GM23338 (cell line): ENCODE measurements at regions not wholly inside any gene's neighbourhood (a gene's known extent, or its start where the extent isn't known, plus 50 kb on each side); places are given as distances from the start of the nearest gene placed in this dataset.

Source experiments
- ATAC-seq: fragments of 200-7000 bp; cut with Tn5 transposase; 3 replicates; pipeline ENCODE4 v1.9.1; 2020
- DNase-seq: peaks from one replicate; pipeline ENCODE4 v3.0.0-alpha.2; 2015; ENCODE audit warnings: low spot score
- H2AFZ ChIP-seq: fragments of 200-600 bp; sonication (generic); 2 replicates; pipeline ENCODE4 v1.8.0; 2016; ENCODE audit warnings: antibody characterized with exemption, mild to moderate bottlenecking, moderate library complexity
- H3F3A ChIP-seq: fragments of 200-600 bp; sonication (generic); replicated peaks from 2 replicates; pipeline ENCODE4 v1.8.0; 2017; ENCODE audit warnings: antibody characterized with exemption, mixed run types, low read depth
- H3K27ac ChIP-seq: fragments of 200-600 bp; sonication (generic); 2 replicates; pipeline ENCODE4 v1.6.1; 2016; ENCODE audit warnings: low read depth
- H3K27me3 ChIP-seq: fragments of 200-600 bp; sonication (generic); 2 replicates; pipeline ENCODE4 v1.8.0; 2016; ENCODE audit warnings: mild to moderate bottlenecking, mixed run types, moderate library complexity; ENCODE audit not compliant: insufficient read depth
- H3K36me3 ChIP-seq: fragments of 200-600 bp; sonication (generic); 2 replicates; pipeline ENCODE4 v1.8.0; 2016; ENCODE audit warnings: mild to moderate bottlenecking; ENCODE audit not compliant: insufficient read depth
- H3K4me1 ChIP-seq: fragments of 200-600 bp; sonication (generic); 2 replicates; pipeline ENCODE4 v1.8.0; 2016; ENCODE audit warnings: mild to moderate bottlenecking, moderate library complexity; ENCODE audit not compliant: insufficient read depth
- H3K4me2 ChIP-seq: fragments of 200-600 bp; sonication (generic); 2 replicates; pipeline ENCODE4 v1.7.1; 2017; ENCODE audit warnings: mixed run types
- H3K4me3 ChIP-seq: fragments of 200-600 bp; sonication (generic); 2 replicates; pipeline ENCODE4 v1.6.1; 2016; ENCODE audit warnings: mixed run types
- H3K79me2 ChIP-seq: fragments of 200-600 bp; sonication (generic); replicated peaks from 2 replicates; pipeline ENCODE4 v1.8.0; 2017; ENCODE audit warnings: mild to moderate bottlenecking; ENCODE audit not compliant: insufficient read depth
- H3K9me2 ChIP-seq: fragments of 200-600 bp; sonication (generic); 2 replicates; pipeline ENCODE4 v1.8.0; 2017; ENCODE audit not compliant: insufficient read depth
- H4K20me1 ChIP-seq: fragments of 200-600 bp; sonication (generic); replicated peaks from 2 replicates; pipeline ENCODE4 v1.8.0; 2017; ENCODE audit warnings: mild to moderate bottlenecking; ENCODE audit not compliant: insufficient read depth
- H3K27ac Mint-ChIP-seq: 2 replicates; pipeline ENCODE4 v1.8.0; 2020; ENCODE audit warnings: inconsistent platforms, mild to moderate bottlenecking, moderate library complexity, mixed read lengths
- H3K27me3 Mint-ChIP-seq: 3 replicates; pipeline ENCODE4 v1.8.0; 2022; ENCODE audit warnings: low read depth, mild to moderate bottlenecking, moderate library complexity, mixed read lengths, inconsistent platforms; ENCODE audit not compliant: insufficient read depth, poor library complexity
- H3K36me3 Mint-ChIP-seq: 3 replicates; pipeline ENCODE4 v1.8.0; 2021; ENCODE audit warnings: low read depth, mild to moderate bottlenecking, inconsistent platforms, moderate library complexity, mixed read lengths
- H3K4me1 Mint-ChIP-seq: 3 replicates; pipeline ENCODE4 v1.8.0; 2020; ENCODE audit warnings: mild to moderate bottlenecking, inconsistent platforms, mixed read lengths
- H3K4me3 Mint-ChIP-seq: 3 replicates; pipeline ENCODE4 v1.8.0; 2021; ENCODE audit warnings: moderate library complexity, mild to moderate bottlenecking, inconsistent platforms, mixed read lengths
- H3K9me3 Mint-ChIP-seq: 3 replicates; pipeline ENCODE4 v1.8.0; 2020; ENCODE audit warnings: moderate library complexity, mild to moderate bottlenecking, inconsistent platforms, mixed read lengths
- CREB1 ChIP-seq: fragments of 250-450 bp; sonication (Bioruptor Pico); IDR thresholded peaks from 2 replicates; pipeline ENCODE4 v1.5.0; 2020; ENCODE audit warnings: low read depth, mild to moderate bottlenecking, moderate library complexity
- EZH2 ChIP-seq: fragments of 200-600 bp; sonication (generic); IDR thresholded peaks from one replicate; pipeline ENCODE4 v1.8.0; 2017; ENCODE audit warnings: antibody characterized with exemption, mild to moderate bottlenecking, low read depth; ENCODE audit not compliant: unreplicated experiment
- EZH2phosphoT487 ChIP-seq: fragments of 200-600 bp; sonication (generic); IDR thresholded peaks from one replicate; pipeline ENCODE4 v1.8.1; 2018; ENCODE audit warnings: antibody characterized with exemption; ENCODE audit not compliant: unreplicated experiment
- JUNB ChIP-seq: IDR thresholded peaks from one replicate; pipeline ENCODE4 v1.6.1; 2016; ENCODE audit warnings: antibody characterized with exemption; ENCODE audit not compliant: unreplicated experiment
- NANOG ChIP-seq: IDR thresholded peaks from 2 replicates; pipeline ENCODE4 v1.6.1; 2016; ENCODE audit warnings: antibody characterized with exemption, borderline replicate concordance
- POLR2AphosphoS5 ChIP-seq: IDR thresholded peaks from 2 replicates; pipeline ENCODE4 v1.6.1; 2016; ENCODE audit warnings: antibody characterized with exemption, low read depth
- STAT1 ChIP-seq: IDR thresholded peaks from one replicate; pipeline ENCODE4 v1.6.1; 2016; ENCODE audit warnings: antibody characterized with exemption; ENCODE audit not compliant: unreplicated experiment
- ZNF114 ChIP-seq: fragments of 250-450 bp; sonication (Bioruptor Pico); IDR thresholded peaks from 2 replicates; pipeline ENCODE4 v1.5.0; 2020; ENCODE audit warnings: mild to moderate bottlenecking, moderate library complexity
- ZNF331 ChIP-seq: fragments of 250-450 bp; sonication (Bioruptor Pico); IDR thresholded peaks from 2 replicates; pipeline ENCODE4 v1.5.0; 2020; ENCODE audit warnings: low read depth, mild to moderate bottlenecking, moderate library complexity
- TF ChIP-seq, protein P1 (sequence below): IDR thresholded peaks from 2 replicates; pipeline ENCODE4 v1.6.1; 2016; ENCODE audit warnings: antibody characterized with exemption
- TF ChIP-seq, protein P2 (sequence below): fragments of 250-450 bp; sonication (Bioruptor Pico); IDR thresholded peaks from 2 replicates; pipeline ENCODE4 v1.5.0; 2020; ENCODE audit warnings: mild to moderate bottlenecking, moderate library complexity
- TF ChIP-seq, protein P3 (sequence below): IDR thresholded peaks from one replicate; pipeline ENCODE4 v1.6.1; 2018; ENCODE audit warnings: antibody characterized with exemption; ENCODE audit not compliant: unreplicated experiment
- TF ChIP-seq, protein P4 (sequence below), 2 experiments: fragments of 200-600 bp in 1 of 2; sonication (generic) in 1 of 2; conservative IDR thresholded peaks; 2 replicates each; pipeline versions ENCODE4 v1.5.1 to v1.6.1; 2016 to 2017; ENCODE audit warnings: antibody characterized with exemption in 2 of 2, low read depth in 2 of 2, mild to moderate bottlenecking in 2 of 2, moderate library complexity in 1 of 2

DNA sequence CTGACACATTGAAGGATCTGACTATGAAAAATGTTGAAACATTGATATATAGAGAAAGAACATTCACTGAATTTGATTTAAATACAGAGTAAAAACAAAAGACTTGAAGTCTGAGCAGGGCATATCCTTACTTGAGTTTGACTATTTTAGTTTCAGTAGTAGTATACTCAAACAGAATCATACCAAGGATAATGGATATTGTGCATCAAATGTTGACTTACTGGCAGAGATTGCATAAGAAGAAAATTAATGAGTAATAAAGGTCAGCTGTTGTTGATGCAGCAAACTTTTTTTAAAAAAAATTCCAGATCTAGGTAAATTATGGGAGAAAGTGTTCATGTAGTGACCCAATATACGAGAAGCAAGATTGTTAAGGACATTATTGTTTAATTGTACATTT is 94.5 kb upstream of the APOOL start:
- H3K4me1 ChIP-seq, result no peaks in the 10 kb centered on the region
- no peak overlapping the region for H2AFZ ChIP-seq
- DNase-seq (no peak), ATAC-seq (no peak)
- TF ChIP-seq POLR2AphosphoS5, result no peak
- TF ChIP-seq, protein P1, sequence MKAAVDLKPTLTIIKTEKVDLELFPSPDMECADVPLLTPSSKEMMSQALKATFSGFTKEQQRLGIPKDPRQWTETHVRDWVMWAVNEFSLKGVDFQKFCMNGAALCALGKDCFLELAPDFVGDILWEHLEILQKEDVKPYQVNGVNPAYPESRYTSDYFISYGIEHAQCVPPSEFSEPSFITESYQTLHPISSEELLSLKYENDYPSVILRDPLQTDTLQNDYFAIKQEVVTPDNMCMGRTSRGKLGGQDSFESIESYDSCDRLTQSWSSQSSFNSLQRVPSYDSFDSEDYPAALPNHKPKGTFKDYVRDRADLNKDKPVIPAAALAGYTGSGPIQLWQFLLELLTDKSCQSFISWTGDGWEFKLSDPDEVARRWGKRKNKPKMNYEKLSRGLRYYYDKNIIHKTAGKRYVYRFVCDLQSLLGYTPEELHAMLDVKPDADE, result no peak
- TF ChIP-seq JUNB, result no peak
- TF ChIP-seq CREB1 (CRISPR knock-in tag), result no peak
- TF ChIP-seq, protein P2, sequence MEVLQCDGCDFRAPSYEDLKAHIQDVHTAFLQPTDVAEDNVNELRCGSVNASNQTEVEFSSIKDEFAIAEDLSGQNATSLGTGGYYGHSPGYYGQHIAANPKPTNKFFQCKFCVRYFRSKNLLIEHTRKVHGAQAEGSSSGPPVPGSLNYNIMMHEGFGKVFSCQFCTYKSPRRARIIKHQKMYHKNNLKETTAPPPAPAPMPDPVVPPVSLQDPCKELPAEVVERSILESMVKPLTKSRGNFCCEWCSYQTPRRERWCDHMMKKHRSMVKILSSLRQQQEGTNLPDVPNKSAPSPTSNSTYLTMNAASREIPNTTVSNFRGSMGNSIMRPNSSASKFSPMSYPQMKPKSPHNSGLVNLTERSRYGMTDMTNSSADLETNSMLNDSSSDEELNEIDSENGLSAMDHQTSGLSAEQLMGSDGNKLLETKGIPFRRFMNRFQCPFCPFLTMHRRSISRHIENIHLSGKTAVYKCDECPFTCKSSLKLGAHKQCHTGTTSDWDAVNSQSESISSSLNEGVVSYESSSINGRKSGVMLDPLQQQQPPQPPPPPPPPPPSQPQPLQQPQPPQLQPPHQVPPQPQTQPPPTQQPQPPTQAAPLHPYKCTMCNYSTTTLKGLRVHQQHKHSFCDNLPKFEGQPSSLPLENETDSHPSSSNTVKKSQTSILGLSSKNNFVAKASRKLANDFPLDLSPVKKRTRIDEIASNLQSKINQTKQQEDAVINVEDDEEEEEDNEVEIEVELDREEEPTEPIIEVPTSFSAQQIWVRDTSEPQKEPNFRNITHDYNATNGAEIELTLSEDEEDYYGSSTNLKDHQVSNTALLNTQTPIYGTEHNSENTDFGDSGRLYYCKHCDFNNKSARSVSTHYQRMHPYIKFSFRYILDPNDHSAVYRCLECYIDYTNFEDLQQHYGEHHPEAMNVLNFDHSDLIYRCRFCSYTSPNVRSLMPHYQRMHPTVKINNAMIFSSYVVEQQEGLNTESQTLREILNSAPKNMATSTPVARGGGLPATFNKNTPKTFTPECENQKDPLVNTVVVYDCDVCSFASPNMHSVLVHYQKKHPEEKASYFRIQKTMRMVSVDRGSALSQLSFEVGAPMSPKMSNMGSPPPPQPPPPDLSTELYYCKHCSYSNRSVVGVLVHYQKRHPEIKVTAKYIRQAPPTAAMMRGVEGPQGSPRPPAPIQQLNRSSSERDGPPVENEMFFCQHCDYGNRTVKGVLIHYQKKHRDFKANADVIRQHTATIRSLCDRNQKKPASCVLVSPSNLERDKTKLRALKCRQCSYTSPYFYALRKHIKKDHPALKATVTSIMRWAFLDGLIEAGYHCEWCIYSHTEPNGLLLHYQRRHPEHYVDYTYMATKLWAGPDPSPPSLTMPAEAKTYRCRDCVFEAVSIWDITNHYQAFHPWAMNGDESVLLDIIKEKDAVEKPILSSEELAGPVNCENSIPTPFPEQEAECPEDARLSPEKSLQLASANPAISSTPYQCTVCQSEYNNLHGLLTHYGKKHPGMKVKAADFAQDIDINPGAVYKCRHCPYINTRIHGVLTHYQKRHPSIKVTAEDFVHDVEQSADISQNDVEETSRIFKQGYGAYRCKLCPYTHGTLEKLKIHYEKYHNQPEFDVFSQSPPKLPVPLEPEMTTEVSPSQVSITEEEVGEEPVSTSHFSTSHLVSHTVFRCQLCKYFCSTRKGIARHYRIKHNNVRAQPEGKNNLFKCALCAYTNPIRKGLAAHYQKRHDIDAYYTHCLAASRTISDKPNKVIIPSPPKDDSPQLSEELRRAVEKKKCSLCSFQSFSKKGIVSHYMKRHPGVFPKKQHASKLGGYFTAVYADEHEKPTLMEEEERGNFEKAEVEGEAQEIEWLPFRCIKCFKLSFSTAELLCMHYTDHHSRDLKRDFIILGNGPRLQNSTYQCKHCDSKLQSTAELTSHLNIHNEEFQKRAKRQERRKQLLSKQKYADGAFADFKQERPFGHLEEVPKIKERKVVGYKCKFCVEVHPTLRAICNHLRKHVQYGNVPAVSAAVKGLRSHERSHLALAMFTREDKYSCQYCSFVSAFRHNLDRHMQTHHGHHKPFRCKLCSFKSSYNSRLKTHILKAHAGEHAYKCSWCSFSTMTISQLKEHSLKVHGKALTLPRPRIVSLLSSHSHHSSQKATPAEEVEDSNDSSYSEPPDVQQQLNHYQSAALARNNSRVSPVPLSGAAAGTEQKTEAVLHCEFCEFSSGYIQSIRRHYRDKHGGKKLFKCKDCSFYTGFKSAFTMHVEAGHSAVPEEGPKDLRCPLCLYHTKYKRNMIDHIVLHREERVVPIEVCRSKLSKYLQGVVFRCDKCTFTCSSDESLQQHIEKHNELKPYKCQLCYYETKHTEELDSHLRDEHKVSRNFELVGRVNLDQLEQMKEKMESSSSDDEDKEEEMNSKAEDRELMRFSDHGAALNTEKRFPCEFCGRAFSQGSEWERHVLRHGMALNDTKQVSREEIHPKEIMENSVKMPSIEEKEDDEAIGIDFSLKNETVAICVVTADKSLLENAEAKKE (CRISPR knock-in tag), result no peak
- no peak for TF ChIP-seq NANOG
- no peak for TF ChIP-seq STAT1
- no peak for TF ChIP-seq EZH2
- no peak for TF ChIP-seq EZH2phosphoT487
- TF ChIP-seq, protein P3, sequence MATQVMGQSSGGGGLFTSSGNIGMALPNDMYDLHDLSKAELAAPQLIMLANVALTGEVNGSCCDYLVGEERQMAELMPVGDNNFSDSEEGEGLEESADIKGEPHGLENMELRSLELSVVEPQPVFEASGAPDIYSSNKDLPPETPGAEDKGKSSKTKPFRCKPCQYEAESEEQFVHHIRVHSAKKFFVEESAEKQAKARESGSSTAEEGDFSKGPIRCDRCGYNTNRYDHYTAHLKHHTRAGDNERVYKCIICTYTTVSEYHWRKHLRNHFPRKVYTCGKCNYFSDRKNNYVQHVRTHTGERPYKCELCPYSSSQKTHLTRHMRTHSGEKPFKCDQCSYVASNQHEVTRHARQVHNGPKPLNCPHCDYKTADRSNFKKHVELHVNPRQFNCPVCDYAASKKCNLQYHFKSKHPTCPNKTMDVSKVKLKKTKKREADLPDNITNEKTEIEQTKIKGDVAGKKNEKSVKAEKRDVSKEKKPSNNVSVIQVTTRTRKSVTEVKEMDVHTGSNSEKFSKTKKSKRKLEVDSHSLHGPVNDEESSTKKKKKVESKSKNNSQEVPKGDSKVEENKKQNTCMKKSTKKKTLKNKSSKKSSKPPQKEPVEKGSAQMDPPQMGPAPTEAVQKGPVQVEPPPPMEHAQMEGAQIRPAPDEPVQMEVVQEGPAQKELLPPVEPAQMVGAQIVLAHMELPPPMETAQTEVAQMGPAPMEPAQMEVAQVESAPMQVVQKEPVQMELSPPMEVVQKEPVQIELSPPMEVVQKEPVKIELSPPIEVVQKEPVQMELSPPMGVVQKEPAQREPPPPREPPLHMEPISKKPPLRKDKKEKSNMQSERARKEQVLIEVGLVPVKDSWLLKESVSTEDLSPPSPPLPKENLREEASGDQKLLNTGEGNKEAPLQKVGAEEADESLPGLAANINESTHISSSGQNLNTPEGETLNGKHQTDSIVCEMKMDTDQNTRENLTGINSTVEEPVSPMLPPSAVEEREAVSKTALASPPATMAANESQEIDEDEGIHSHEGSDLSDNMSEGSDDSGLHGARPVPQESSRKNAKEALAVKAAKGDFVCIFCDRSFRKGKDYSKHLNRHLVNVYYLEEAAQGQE, result no peak
- no peak for TF ChIP-seq ZNF331 (CRISPR knock-in tag)
- TF ChIP-seq, protein P4, sequence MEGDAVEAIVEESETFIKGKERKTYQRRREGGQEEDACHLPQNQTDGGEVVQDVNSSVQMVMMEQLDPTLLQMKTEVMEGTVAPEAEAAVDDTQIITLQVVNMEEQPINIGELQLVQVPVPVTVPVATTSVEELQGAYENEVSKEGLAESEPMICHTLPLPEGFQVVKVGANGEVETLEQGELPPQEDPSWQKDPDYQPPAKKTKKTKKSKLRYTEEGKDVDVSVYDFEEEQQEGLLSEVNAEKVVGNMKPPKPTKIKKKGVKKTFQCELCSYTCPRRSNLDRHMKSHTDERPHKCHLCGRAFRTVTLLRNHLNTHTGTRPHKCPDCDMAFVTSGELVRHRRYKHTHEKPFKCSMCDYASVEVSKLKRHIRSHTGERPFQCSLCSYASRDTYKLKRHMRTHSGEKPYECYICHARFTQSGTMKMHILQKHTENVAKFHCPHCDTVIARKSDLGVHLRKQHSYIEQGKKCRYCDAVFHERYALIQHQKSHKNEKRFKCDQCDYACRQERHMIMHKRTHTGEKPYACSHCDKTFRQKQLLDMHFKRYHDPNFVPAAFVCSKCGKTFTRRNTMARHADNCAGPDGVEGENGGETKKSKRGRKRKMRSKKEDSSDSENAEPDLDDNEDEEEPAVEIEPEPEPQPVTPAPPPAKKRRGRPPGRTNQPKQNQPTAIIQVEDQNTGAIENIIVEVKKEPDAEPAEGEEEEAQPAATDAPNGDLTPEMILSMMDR (conservative IDR thresholded peaks at IDR 0.05; ENCODE audit: low read depth in 2 of 2), result no peak
- TF ChIP-seq ZNF114 (CRISPR knock-in tag), result no peak
- no peaks in the 10 kb centered on the region for H3K79me2 ChIP-seq
- H3F3A ChIP-seq, result no peaks in the 10 kb centered on the region
- H3K4me3 Mint-ChIP-seq, result no peak overlapping the region
- no peak overlapping the region for H3K27ac Mint-ChIP-seq
- no peaks in the 10 kb centered on the region for H4K20me1 ChIP-seq
- H3K27ac ChIP-seq, result no peak overlapping the region
- no peaks in the 10 kb centered on the region for H3K9me3 Mint-ChIP-seq
- H3K4me3 ChIP-seq, result no peak overlapping the region
- H3K4me2 ChIP-seq, result no peak overlapping the region
- H3K27me3 ChIP-seq, result no peaks in the 10 kb centered on the region
- no peaks in the 10 kb centered on the region for H3K36me3 Mint-ChIP-seq
- H3K27me3 Mint-ChIP-seq, result peaks cover 2% of the 10 kb centered on the region
- H3K4me1 Mint-ChIP-seq, result no peaks in the 10 kb centered on the region
- H3K36me3 ChIP-seq, result no peaks in the 10 kb centered on the region
- no peaks in the 10 kb centered on the region for H3K9me2 ChIP-seq
